SK-N-SH treated with all-trans-retinoic acid at 6 μM for 48 hours (cell line): ENCODE measurements at regions not wholly inside any gene's neighbourhood (a gene's known extent, or its start where the extent isn't known, plus 50 kb on each side); places are given as distances from the start of the nearest gene placed in this dataset.

Source experiments
- ATAC-seq: fragments of 200-7000 bp; cut with Tn5 transposase; 3 replicates; pipeline ENCODE4 v1.9.1; 2020; ENCODE audit warnings: mild to moderate bottlenecking, moderate library complexity
- ARNTL ChIP-seq: fragments of 450-650 bp; formaldehyde crosslinking; IDR thresholded peaks from 2 replicates; pipeline ENCODE4 v1.5.0; 2020; ENCODE audit warnings: low read depth, mild to moderate bottlenecking, moderate library complexity, borderline replicate concordance
- BACH2 ChIP-seq: fragments of 250-450 bp; sonication (Bioruptor Pico); IDR thresholded peaks from 2 replicates; pipeline ENCODE4 v1.9.0; 2021; ENCODE audit warnings: mild to moderate bottlenecking, borderline replicate concordance
- CREB5 ChIP-seq: fragments of 250-450 bp; sonication (Bioruptor Pico); IDR thresholded peaks from 2 replicates; pipeline ENCODE4 v1.5.1; 2020; ENCODE audit warnings: low read depth, mild to moderate bottlenecking, moderate library complexity
- CSDC2 ChIP-seq: fragments of 250-450 bp; sonication (Bioruptor Pico); IDR thresholded peaks from 2 replicates; pipeline ENCODE4 v1.5.0; 2020; ENCODE audit warnings: mild to moderate bottlenecking, moderate library complexity
- CSRNP3 ChIP-seq: fragments of 250-450 bp; sonication (Bioruptor Pico); IDR thresholded peaks from 2 replicates; pipeline ENCODE4 v1.5.1; 2021; ENCODE audit warnings: mild to moderate bottlenecking, moderate library complexity
- ESRRG ChIP-seq: fragments of 250-450 bp; sonication (Bioruptor Pico); IDR thresholded peaks from 2 replicates; pipeline ENCODE4 v1.6.1; 2021; ENCODE audit warnings: mild to moderate bottlenecking
- GLIS3 ChIP-seq: fragments of 250-450 bp; sonication (Bioruptor Pico); IDR thresholded peaks from 2 replicates; pipeline ENCODE4 v1.5.0; 2020; ENCODE audit warnings: mild to moderate bottlenecking, moderate library complexity
- ISL1 ChIP-seq: fragments of 250-450 bp; sonication (Bioruptor Pico); IDR thresholded peaks from 2 replicates; pipeline ENCODE4 v2.1.2; 2022; ENCODE audit warnings: mild to moderate bottlenecking, moderate library complexity
- OSR1 ChIP-seq: fragments of 250-450 bp; sonication (Bioruptor Pico); IDR thresholded peaks from 2 replicates; pipeline ENCODE4 v1.8.0; 2022; ENCODE audit warnings: moderate library complexity, mild to moderate bottlenecking, inconsistent platforms
- PATZ1 ChIP-seq: fragments of 250-450 bp; sonication (Bioruptor Pico); IDR thresholded peaks from 2 replicates; pipeline ENCODE4 v1.8.0; 2020; ENCODE audit warnings: mild to moderate bottlenecking, moderate library complexity, borderline replicate concordance
- POU6F1 ChIP-seq: fragments of 250-450 bp; sonication (Bioruptor Pico); IDR thresholded peaks from 2 replicates; pipeline ENCODE4 v1.8.0; 2021; ENCODE audit warnings: low read depth, mild to moderate bottlenecking, moderate library complexity, borderline replicate concordance
- PPARA ChIP-seq: fragments of 250-450 bp; sonication (Bioruptor Pico); IDR thresholded peaks from 2 replicates; pipeline ENCODE4 v1.5.0; 2020; ENCODE audit warnings: mild to moderate bottlenecking, borderline replicate concordance
- RARB ChIP-seq: fragments of 250-450 bp; sonication (Bioruptor Pico); IDR thresholded peaks from 2 replicates; pipeline ENCODE4 v1.8.0; 2021; ENCODE audit warnings: mild to moderate bottlenecking, moderate library complexity
- SNAI2 ChIP-seq: fragments of 250-450 bp; sonication (Bioruptor Pico); IDR thresholded peaks from 2 replicates; pipeline ENCODE4 v1.5.0; 2020; ENCODE audit warnings: mild to moderate bottlenecking, moderate library complexity
- TCF4 ChIP-seq: fragments of 250-450 bp; sonication (Bioruptor Pico); IDR thresholded peaks from 2 replicates; pipeline ENCODE4 v1.8.0; 2021; ENCODE audit warnings: mild to moderate bottlenecking, moderate library complexity, borderline replicate concordance
- TOX ChIP-seq: fragments of 250-450 bp; sonication (Bioruptor Pico); IDR thresholded peaks from 2 replicates; pipeline ENCODE4 v1.8.0; 2021; ENCODE audit warnings: mild to moderate bottlenecking, moderate library complexity, borderline replicate concordance
- ZC3H10 ChIP-seq: fragments of 250-450 bp; sonication (Bioruptor Pico); IDR thresholded peaks from 2 replicates; pipeline ENCODE4 v1.5.1; 2021; ENCODE audit warnings: mild to moderate bottlenecking, moderate library complexity
- ZFP3 ChIP-seq: fragments of 250-450 bp; sonication (Bioruptor Pico); IDR thresholded peaks from 2 replicates; pipeline ENCODE4 v1.5.0; 2020; ENCODE audit warnings: mild to moderate bottlenecking, moderate library complexity
- ZFP30 ChIP-seq: fragments of 450-650 bp; formaldehyde crosslinking; IDR thresholded peaks from 2 replicates; pipeline ENCODE4 v1.5.0; 2022; ENCODE audit warnings: mild to moderate bottlenecking, moderate library complexity
- ZNF565 ChIP-seq: fragments of 450-650 bp; formaldehyde crosslinking; conservative IDR thresholded peaks from 2 replicates; pipeline ENCODE4 v1.5.0; 2020; ENCODE audit warnings: low read depth, mild to moderate bottlenecking, moderate library complexity
- ZNF70 ChIP-seq: fragments of 450-650 bp; formaldehyde crosslinking; IDR thresholded peaks from 2 replicates; pipeline ENCODE4 v1.5.0; 2020; ENCODE audit warnings: mild to moderate bottlenecking, moderate library complexity
- ZNF8 ChIP-seq: fragments of 450-650 bp; formaldehyde crosslinking; IDR thresholded peaks from 2 replicates; pipeline ENCODE4 v1.5.0; 2020; ENCODE audit warnings: mild to moderate bottlenecking, moderate library complexity
- TF ChIP-seq, protein P1 (sequence below): fragments of 250-450 bp; sonication (Bioruptor Pico); IDR thresholded peaks from 2 replicates; pipeline ENCODE4 v1.5.0; 2020; ENCODE audit warnings: mild to moderate bottlenecking, moderate library complexity

- TF ChIP-seq TOX (CRISPR knock-in tag) (no peak), OSR1 (CRISPR knock-in tag) (no peak), TCF4 (CRISPR knock-in tag) (no peak), ESRRG (CRISPR knock-in tag) (no peak), ZNF70 (no peak), ZNF8 (CRISPR knock-in tag) (no peak), ZFP30 (CRISPR knock-in tag) (no peak), ZNF565 (no peak), ZFP3 (no peak)
- TF ChIP-seq, protein P1, sequence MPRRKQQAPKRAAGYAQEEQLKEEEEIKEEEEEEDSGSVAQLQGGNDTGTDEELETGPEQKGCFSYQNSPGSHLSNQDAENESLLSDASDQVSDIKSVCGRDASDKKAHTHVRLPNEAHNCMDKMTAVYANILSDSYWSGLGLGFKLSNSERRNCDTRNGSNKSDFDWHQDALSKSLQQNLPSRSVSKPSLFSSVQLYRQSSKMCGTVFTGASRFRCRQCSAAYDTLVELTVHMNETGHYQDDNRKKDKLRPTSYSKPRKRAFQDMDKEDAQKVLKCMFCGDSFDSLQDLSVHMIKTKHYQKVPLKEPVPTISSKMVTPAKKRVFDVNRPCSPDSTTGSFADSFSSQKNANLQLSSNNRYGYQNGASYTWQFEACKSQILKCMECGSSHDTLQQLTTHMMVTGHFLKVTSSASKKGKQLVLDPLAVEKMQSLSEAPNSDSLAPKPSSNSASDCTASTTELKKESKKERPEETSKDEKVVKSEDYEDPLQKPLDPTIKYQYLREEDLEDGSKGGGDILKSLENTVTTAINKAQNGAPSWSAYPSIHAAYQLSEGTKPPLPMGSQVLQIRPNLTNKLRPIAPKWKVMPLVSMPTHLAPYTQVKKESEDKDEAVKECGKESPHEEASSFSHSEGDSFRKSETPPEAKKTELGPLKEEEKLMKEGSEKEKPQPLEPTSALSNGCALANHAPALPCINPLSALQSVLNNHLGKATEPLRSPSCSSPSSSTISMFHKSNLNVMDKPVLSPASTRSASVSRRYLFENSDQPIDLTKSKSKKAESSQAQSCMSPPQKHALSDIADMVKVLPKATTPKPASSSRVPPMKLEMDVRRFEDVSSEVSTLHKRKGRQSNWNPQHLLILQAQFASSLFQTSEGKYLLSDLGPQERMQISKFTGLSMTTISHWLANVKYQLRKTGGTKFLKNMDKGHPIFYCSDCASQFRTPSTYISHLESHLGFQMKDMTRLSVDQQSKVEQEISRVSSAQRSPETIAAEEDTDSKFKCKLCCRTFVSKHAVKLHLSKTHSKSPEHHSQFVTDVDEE (CRISPR knock-in tag): no peak
- ATAC-seq: no peak
These were observed 325.5 kb downstream of the EN1 start for GRCh38 chr2:118521960-118522359.

- no peak for TF ChIP-seq CSRNP3 (CRISPR knock-in tag)
- TF ChIP-seq ZFP3: no peak
- TF ChIP-seq POU6F1: no peak
- no peak for TF ChIP-seq ISL1 (CRISPR knock-in tag)
- ATAC-seq: no peak
These were observed 326.2 kb downstream of the EN1 start for GRCh38 chr2:118521272-118521671.

DNA sequence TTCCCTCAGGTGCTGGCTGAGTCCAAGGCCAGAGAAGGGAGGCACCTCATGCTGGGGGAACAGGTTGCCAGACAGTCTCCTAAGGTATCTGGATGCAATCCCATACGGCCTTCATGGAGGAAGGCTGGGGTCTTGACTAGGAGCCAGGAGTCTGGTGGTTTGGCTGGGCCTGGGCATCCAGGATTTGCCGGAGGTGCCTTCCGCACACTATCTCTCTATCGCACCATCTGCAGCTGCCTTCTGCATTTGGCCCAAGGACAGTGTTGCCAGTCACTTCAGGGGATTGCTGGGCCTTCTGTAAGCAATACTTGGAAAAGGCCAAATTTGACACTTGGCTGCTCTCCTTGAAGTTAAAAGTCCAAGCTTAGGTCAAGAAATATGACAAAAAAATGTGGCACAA lies 327.2 kb downstream of the EN1 start:
- no peak for TF ChIP-seq ZNF70
- TF ChIP-seq, all 23 proteins: peak for 0
- ATAC-seq: no peak

GRCh38 chr2:118519511-118519910 lies 327.9 kb downstream of the EN1 start:
- no peak for ATAC-seq
- TF ChIP-seq PPARA (CRISPR knock-in tag) (no peak), GLIS3 (CRISPR knock-in tag) (no peak), TCF4 (CRISPR knock-in tag) (no peak), SNAI2 (CRISPR knock-in tag) (no peak), ZFP3 (no peak), CSDC2 (no peak), ISL1 (CRISPR knock-in tag) (no peak), RARB (CRISPR knock-in tag) (no peak), ARNTL (CRISPR knock-in tag) (no peak), POU6F1 (no peak), TOX (CRISPR knock-in tag) (no peak), CREB5 (no peak), BACH2 (CRISPR knock-in tag) (no peak), ZNF8 (CRISPR knock-in tag) (no peak), ZNF565 (no peak), ZFP30 (CRISPR knock-in tag) (no peak), PATZ1 (CRISPR knock-in tag) (no peak), ZC3H10 (no peak)
